Endothelial cell of umbilical vein (primary cell): ENCODE measurements at regions not wholly inside any gene's neighbourhood (a gene's known extent, or its start where the extent isn't known, plus 50 kb on each side); places are given as distances from the start of the nearest gene placed in this dataset.

ENCODE experiments used
- BruUV-seq: library from RNA; stranded (reverse); fragments of 400-500 nt; replicated peaks from 2 replicates; lab custom pipeline; 2021; lab: Mats Ljungman, UMichigan
- CTCF ChIA-PET: fragments of 300-600, 350-600 bp; sonication (Branson Sonifier 250); formaldehyde crosslinking; loops from one replicate; lab custom pipeline; 2021; ENCODE audit warnings: antibody characterized with exemption, inconsistent platforms; lab: Charles Lee
- POLR2A ChIA-PET: fragments of 300-600, 350-600 bp; sonication (Branson Sonifier 250); formaldehyde crosslinking; loops from one replicate; lab custom pipeline; 2021; ENCODE audit warnings: antibody characterized with exemption, inconsistent platforms; lab: Charles Lee
- DNase-seq: peaks from one replicate; pipeline ENCODE4 v3.0.0-alpha.2; 2011; ENCODE audit warnings: low read depth, low spot score
- FAIRE-seq: peaks from 2 replicates; lab custom pipeline; 2011; peaks lifted over from hg19 to GRCh38; lab: Jason Lieb, UNC
- H2AFZ ChIP-seq: 2 replicates; pipeline ENCODE4 v1.6.0; 2012; ENCODE audit warnings: low read depth, low read length, control low read depth, inconsistent platforms
- H3K27ac ChIP-seq: 2 replicates; pipeline ENCODE4 v1.5.1; 2011; ENCODE audit warnings: low read depth, mild to moderate bottlenecking, control low read depth, low read length, moderate library complexity; ENCODE audit not compliant: insufficient read depth
- H3K27me3 ChIP-seq, 2 experiments: 2 replicates each; pipeline versions ENCODE4 v1.6.0 to v1.6.1; 2011; ENCODE audit warnings: low read length in 2 of 2, mixed read lengths in 1 of 2; ENCODE audit not compliant: control insufficient read depth in 2 of 2, insufficient read depth in 2 of 2
- H3K36me3 ChIP-seq, 2 experiments: 2 replicates in 1 of 2; 3 replicates in 1 of 2; pipeline ENCODE4 v1.5.1; 2011; ENCODE audit warnings: low read length in 2 of 2, mild to moderate bottlenecking in 1 of 2, moderate library complexity in 1 of 2; ENCODE audit not compliant: control insufficient read depth in 2 of 2, insufficient read depth in 2 of 2; ENCODE audit errors: extremely low read depth in 1 of 2
- H3K4me1 ChIP-seq: 3 replicates; pipeline ENCODE4 v1.5.1; 2011; ENCODE audit warnings: mild to moderate bottlenecking, low read length; ENCODE audit not compliant: control insufficient read depth, insufficient read depth; ENCODE audit errors: extremely low read depth
- H3K4me2 ChIP-seq: 2 replicates; pipeline ENCODE4 v1.6.1; 2011; ENCODE audit warnings: low read length, control low read depth, mixed read lengths; ENCODE audit not compliant: insufficient read depth
- H3K4me3 ChIP-seq, 3 experiments: fragments of 200-600 bp in 1 of 3; sonication (generic), shearing (Covaris generic) in 1 of 3; replicated peaks in 1 of 3; 2 replicates each; pipeline ENCODE4 v1.5.1; 2011 to 2016; ENCODE audit warnings: control low read depth in 3 of 3, low read length in 3 of 3, mild to moderate bottlenecking in 2 of 3, inconsistent platforms in 1 of 3, low read depth in 1 of 3, moderate library complexity in 1 of 3; ENCODE audit not compliant: insufficient read depth in 1 of 3
- H3K79me2 ChIP-seq: 2 replicates; pipeline ENCODE4 v1.6.0; 2012; ENCODE audit warnings: low read length, inconsistent platforms; ENCODE audit not compliant: control insufficient read depth, insufficient read depth
- H3K9ac ChIP-seq: replicated peaks from 2 replicates; pipeline ENCODE3; 2011; ENCODE audit warnings: low read length, control low read depth; ENCODE audit not compliant: insufficient read depth; ENCODE audit errors: extremely low read depth
- H3K9me1 ChIP-seq: replicated peaks from 3 replicates; pipeline ENCODE4 v1.6.0; 2011; ENCODE audit warnings: mild to moderate bottlenecking, low read length; ENCODE audit not compliant: control insufficient read depth, insufficient read depth; ENCODE audit errors: extremely low read depth
- H3K9me3 ChIP-seq: replicated peaks from 2 replicates; pipeline ENCODE4 v1.5.1; 2012; ENCODE audit warnings: low read length, inconsistent platforms; ENCODE audit not compliant: control insufficient read depth, insufficient read depth
- H4K20me1 ChIP-seq: replicated peaks from 2 replicates; pipeline ENCODE3; 2011; ENCODE audit warnings: mild to moderate bottlenecking, low read length; ENCODE audit not compliant: control insufficient read depth, insufficient read depth; ENCODE audit errors: extremely low read depth
- EZH2 ChIP-seq: IDR thresholded peaks from 2 replicates; pipeline ENCODE4 v1.6.1; 2012; ENCODE audit warnings: borderline replicate concordance, low read depth, mild to moderate bottlenecking, moderate library complexity, low read length, inconsistent platforms; ENCODE audit not compliant: severe bottlenecking
- FOS ChIP-seq: IDR thresholded peaks from 2 replicates; pipeline ENCODE4 v1.6.1; 2011; ENCODE audit warnings: mild to moderate bottlenecking, low read length, moderate library complexity, borderline replicate concordance; ENCODE audit not compliant: insufficient read depth
- GATA2 ChIP-seq: IDR thresholded peaks from 2 replicates; pipeline ENCODE4 v1.7.0; 2011; ENCODE audit warnings: low read depth, mild to moderate bottlenecking, moderate library complexity, mixed read lengths, low read length; ENCODE audit not compliant: insufficient read length, insufficient read depth
- JUN ChIP-seq: IDR thresholded peaks from 2 replicates; pipeline ENCODE4 v1.6.1; 2011; ENCODE audit warnings: borderline replicate concordance, low read depth; ENCODE audit not compliant: insufficient read length, insufficient read depth
- MYC ChIP-seq: IDR thresholded peaks from one replicate; pipeline ENCODE4 v1.6.1; 2011; ENCODE audit warnings: mild to moderate bottlenecking, low read depth, low read length
- POLR2A ChIP-seq: IDR thresholded peaks from 2 replicates; pipeline ENCODE4 v1.6.1; 2012; ENCODE audit warnings: low read depth, mild to moderate bottlenecking, control low read depth, low read length
- POLR2AphosphoS5 ChIP-seq: IDR thresholded peaks from 2 replicates; pipeline ENCODE4 v1.6.1; 2012; ENCODE audit warnings: low read depth, mild to moderate bottlenecking, control low read depth, low read length, moderate library complexity; ENCODE audit not compliant: insufficient read depth
- dilution Hi-C: fragments of 300-500 bp; cut with MboI; formaldehyde crosslinking; loops from one replicate; pipeline ENCODE4 v1.15.0; 2019; ENCODE audit warnings: low sequenced_read_pairs; ENCODE audit not compliant: extremely low pct_ligation_motif_present
- intact Hi-C: fragments of 100-400 bp; cut with micrococcal nuclease; formaldehyde crosslinking; loops from one replicate; pipeline ENCODE4 v1.10.0; 2022
- TF ChIP-seq, protein P1 (sequence below), 2 donors: IDR thresholded peaks; 1 replicate in 1 of 2; 2 replicates in 1 of 2; pipeline ENCODE4 v1.5.1; 2011; ENCODE audit warnings: low read length in 2 of 2, mild to moderate bottlenecking in 2 of 2, moderate library complexity in 2 of 2, control low read depth in 1 of 2, inconsistent platforms in 1 of 2, low read depth in 1 of 2; ENCODE audit not compliant: insufficient read depth in 1 of 2; ENCODE audit errors: extremely low read depth in 1 of 2
- TF ChIP-seq, protein P2 (sequence below): IDR thresholded peaks from 2 replicates; pipeline ENCODE4 v1.6.1; 2011; ENCODE audit not compliant: insufficient read depth, insufficient read length

DNA sequence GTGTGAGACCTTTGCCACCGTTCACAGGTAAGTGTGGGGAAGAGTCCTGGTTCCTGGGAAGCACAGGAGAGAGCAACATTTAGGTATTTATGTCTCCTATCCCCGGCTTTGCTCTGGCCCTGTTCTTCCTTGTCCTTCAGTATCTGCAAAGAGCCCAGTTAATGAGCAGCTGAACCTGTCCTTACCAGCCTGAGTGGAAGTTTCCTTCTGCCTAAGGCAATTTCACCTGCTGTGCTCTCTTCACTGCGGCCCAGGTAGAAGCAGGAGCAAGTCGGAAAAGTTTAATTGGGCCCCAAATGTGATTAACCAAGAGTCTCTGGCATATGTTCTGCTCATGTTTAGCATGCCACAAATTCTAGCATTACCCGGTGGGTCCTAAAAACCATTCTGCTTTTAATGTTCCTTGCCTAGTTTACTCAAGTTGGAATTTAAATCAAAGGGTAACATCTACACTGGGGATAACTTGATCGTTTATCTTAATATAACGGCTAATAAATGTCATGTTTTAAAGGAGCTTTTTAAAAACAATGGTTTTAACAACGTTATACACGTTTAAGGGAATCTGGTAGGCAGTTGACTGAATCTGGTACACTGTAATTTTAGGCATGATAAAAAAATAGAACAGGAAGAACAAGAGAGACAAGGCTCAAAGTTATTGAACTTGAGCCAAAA lies 817.1 kb downstream of the TYW1 start:
- Histone ChIP-seq H3K4me1 (no peaks in the 10 kb centered on the region), H4K20me1 (no peaks in the 10 kb centered on the region), H3K27ac (no peak overlapping the region), H3K27me3 (no peaks in the 10 kb centered on the region), H3K79me2 (no peaks in the 10 kb centered on the region), H2AFZ (no peak overlapping the region), H3K9me1 (no peaks in the 10 kb centered on the region), H3K9ac (no peak overlapping the region), H3K9me3 (peaks cover 5% of the 10 kb centered on the region), H3K36me3 (no peaks in the 10 kb centered on the region), H3K4me3 (no peak overlapping the region), H3K4me2 (no peak overlapping the region)
- POLR2A ChIA-PET: no interaction called here
- FAIRE-seq (no peak), DNase-seq (no peak)
- dilution Hi-C loops: no loop called here
- BruUV-seq: no TSS peak
- intact Hi-C loops: no loop called here
- no peak for TF ChIP-seq POLR2AphosphoS5
- TF ChIP-seq, protein P1, sequence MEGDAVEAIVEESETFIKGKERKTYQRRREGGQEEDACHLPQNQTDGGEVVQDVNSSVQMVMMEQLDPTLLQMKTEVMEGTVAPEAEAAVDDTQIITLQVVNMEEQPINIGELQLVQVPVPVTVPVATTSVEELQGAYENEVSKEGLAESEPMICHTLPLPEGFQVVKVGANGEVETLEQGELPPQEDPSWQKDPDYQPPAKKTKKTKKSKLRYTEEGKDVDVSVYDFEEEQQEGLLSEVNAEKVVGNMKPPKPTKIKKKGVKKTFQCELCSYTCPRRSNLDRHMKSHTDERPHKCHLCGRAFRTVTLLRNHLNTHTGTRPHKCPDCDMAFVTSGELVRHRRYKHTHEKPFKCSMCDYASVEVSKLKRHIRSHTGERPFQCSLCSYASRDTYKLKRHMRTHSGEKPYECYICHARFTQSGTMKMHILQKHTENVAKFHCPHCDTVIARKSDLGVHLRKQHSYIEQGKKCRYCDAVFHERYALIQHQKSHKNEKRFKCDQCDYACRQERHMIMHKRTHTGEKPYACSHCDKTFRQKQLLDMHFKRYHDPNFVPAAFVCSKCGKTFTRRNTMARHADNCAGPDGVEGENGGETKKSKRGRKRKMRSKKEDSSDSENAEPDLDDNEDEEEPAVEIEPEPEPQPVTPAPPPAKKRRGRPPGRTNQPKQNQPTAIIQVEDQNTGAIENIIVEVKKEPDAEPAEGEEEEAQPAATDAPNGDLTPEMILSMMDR (IDR thresholded peaks at IDR 0.05; ENCODE audit: extremely low read depth in 1 of 2, insufficient read depth in 1 of 2, low read depth in 1 of 2, low read length in 2 of 2): no peak
- no peak for TF ChIP-seq EZH2
- no peak for TF ChIP-seq JUN
- TF ChIP-seq MYC: no peak
- TF ChIP-seq POLR2A: no peak
- no peak for TF ChIP-seq FOS
- TF ChIP-seq, protein P2, sequence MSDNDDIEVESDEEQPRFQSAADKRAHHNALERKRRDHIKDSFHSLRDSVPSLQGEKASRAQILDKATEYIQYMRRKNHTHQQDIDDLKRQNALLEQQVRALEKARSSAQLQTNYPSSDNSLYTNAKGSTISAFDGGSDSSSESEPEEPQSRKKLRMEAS: no peak
- TF ChIP-seq GATA2: no peak
- CTCF ChIA-PET: no interaction called here
